Vagina (tissue), 2 donors: ENCODE measurements at regions not wholly inside any gene's neighbourhood (a gene's known extent, or its start where the extent isn't known, plus 50 kb on each side); places are given as distances from the start of the nearest gene placed in this dataset.

Source experiments
- POLR2A ChIP-seq, 2 donors: fragments of 450-650 bp; IDR thresholded peaks; one replicate each; pipeline ENCODE4 v1.6.1; 2017; ENCODE audit warnings: antibody characterized with exemption in 2 of 2, mild to moderate bottlenecking in 2 of 2, moderate library complexity in 2 of 2
- TF ChIP-seq, protein P1 (sequence below), 3 experiments: fragments of 450-650 bp in 2 of 3; fragments of 200-600 bp in 1 of 3; sonication (generic) in 1 of 3; IDR thresholded peaks; one replicate each; pipeline ENCODE4 v1.5.1; 2017 to 2019; ENCODE audit warnings: antibody characterized with exemption in 3 of 3, mild to moderate bottlenecking in 2 of 3, moderate library complexity in 2 of 3

DNA sequence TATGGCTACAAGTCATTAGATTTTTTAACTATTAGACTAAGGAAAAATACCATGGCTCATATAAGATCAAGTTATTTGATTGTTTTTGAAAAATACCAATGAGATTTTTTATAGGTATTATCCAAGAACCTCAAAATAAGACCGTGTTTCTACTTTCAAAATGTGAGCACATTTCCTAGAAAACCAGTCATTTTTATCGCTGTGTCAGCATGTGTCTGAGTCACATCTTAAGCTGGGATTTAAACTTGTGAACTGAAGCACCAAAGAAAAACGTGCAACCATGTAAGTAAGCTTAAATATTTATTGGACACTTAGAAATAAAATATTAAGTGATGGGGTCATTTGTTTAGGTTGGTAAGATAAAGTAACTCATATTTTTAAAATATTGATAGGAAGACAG is 1676.0 kb upstream of the NUDT12 start:
- TF ChIP-seq, protein P1, sequence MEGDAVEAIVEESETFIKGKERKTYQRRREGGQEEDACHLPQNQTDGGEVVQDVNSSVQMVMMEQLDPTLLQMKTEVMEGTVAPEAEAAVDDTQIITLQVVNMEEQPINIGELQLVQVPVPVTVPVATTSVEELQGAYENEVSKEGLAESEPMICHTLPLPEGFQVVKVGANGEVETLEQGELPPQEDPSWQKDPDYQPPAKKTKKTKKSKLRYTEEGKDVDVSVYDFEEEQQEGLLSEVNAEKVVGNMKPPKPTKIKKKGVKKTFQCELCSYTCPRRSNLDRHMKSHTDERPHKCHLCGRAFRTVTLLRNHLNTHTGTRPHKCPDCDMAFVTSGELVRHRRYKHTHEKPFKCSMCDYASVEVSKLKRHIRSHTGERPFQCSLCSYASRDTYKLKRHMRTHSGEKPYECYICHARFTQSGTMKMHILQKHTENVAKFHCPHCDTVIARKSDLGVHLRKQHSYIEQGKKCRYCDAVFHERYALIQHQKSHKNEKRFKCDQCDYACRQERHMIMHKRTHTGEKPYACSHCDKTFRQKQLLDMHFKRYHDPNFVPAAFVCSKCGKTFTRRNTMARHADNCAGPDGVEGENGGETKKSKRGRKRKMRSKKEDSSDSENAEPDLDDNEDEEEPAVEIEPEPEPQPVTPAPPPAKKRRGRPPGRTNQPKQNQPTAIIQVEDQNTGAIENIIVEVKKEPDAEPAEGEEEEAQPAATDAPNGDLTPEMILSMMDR (IDR thresholded peaks at IDR 0.05), result no peak
- no peak for TF ChIP-seq POLR2A (IDR thresholded peaks at IDR 0.05)
